Common myeloid progenitor, CD34-positive (primary cell): ENCODE measurements at regions not wholly inside any gene's neighbourhood (a gene's known extent, or its start where the extent isn't known, plus 50 kb on each side); places are given as distances from the start of the nearest gene placed in this dataset.

Source experiments
- CTCF ChIA-PET: fragments of 350-600 bp; sonication (Branson Sonifier 250); formaldehyde crosslinking; loops from one replicate; lab custom pipeline; 2021; ENCODE audit warnings: antibody characterized with exemption; lab: Charles Lee
- POLR2A ChIA-PET: fragments of 350-600 bp; sonication (Branson Sonifier 250); formaldehyde crosslinking; loops from one replicate; lab custom pipeline; 2021; ENCODE audit warnings: antibody characterized with exemption; lab: Charles Lee
- DNase-seq, 3 donors: peaks; one replicate each; pipeline versions ENCODE4 v3.0.0 to v3.0.0-alpha.2; 2013
- H3K27ac ChIP-seq, 2 experiments: 1 replicate in 1 of 2; 2 replicates in 1 of 2; pipeline ENCODE4 v1.7.0; 2013; ENCODE audit warnings: inconsistent platforms in 2 of 2, low read length in 2 of 2, mild to moderate bottlenecking in 2 of 2, low read depth in 1 of 2, moderate library complexity in 1 of 2; ENCODE audit not compliant: severe bottlenecking in 2 of 2, insufficient read depth in 1 of 2, poor library complexity in 1 of 2
- H3K27me3 ChIP-seq, 5 experiments: replicated peaks in 2 of 5; 1 replicate in 3 of 5; 2 replicates in 2 of 5; pipeline versions ENCODE4 v1.6.1 to v1.7.0; 2013; ENCODE audit warnings: low read length in 4 of 5, mild to moderate bottlenecking in 2 of 5, moderate library complexity in 2 of 5, inconsistent platforms in 1 of 5; ENCODE audit not compliant: insufficient read depth in 5 of 5, control insufficient read depth in 4 of 5
- H3K36me3 ChIP-seq, 4 experiments: 1 replicate in 2 of 4; 2 replicates in 2 of 4; pipeline versions ENCODE4 v1.6.1 to v1.7.0; 2013; ENCODE audit warnings: low read length in 3 of 4, control low read depth in 1 of 4, mild to moderate bottlenecking in 1 of 4; ENCODE audit not compliant: control insufficient read depth in 4 of 4, insufficient read depth in 4 of 4
- H3K4me1 ChIP-seq, 4 experiments: 1 replicate in 3 of 4; 2 replicates in 1 of 4; pipeline versions ENCODE4 v1.6.1 to v1.7.1; 2013; ENCODE audit warnings: low read length in 3 of 4, mild to moderate bottlenecking in 3 of 4, control low read depth in 1 of 4, inconsistent platforms in 1 of 4, moderate library complexity in 1 of 4; ENCODE audit not compliant: control insufficient read depth in 4 of 4, insufficient read depth in 4 of 4; ENCODE audit errors: control extremely low read depth in 1 of 4
- H3K4me3 ChIP-seq, 7 experiments: 1 replicate in 4 of 7; 2 replicates in 3 of 7; pipeline versions ENCODE4 v1.5.1 to v1.7.0; 2013; ENCODE audit warnings: mild to moderate bottlenecking in 7 of 7, low read length in 6 of 7, moderate library complexity in 6 of 7, inconsistent platforms in 2 of 7, low read depth in 2 of 7, control low read depth in 1 of 7; ENCODE audit not compliant: insufficient read depth in 4 of 7, control insufficient read depth in 1 of 7; ENCODE audit errors: extremely low read depth in 1 of 7
- H3K9me3 ChIP-seq, 5 experiments: 1 replicate in 4 of 5; 2 replicates in 1 of 5; pipeline versions ENCODE4 v1.6.1 to v1.7.1; 2013; ENCODE audit warnings: low read length in 4 of 5, mild to moderate bottlenecking in 2 of 5, inconsistent platforms in 1 of 5, low read depth in 1 of 5, moderate library complexity in 1 of 5; ENCODE audit not compliant: control insufficient read depth in 4 of 5, insufficient read depth in 2 of 5; ENCODE audit errors: control extremely low read depth in 1 of 5
- WGBS: methylation state at CpG from one replicate; pipeline ENCODE4 v1.1.5; 2013; ENCODE audit not compliant: insufficient coverage; 5-methylcytosine and 5-hydroxymethylcytosine counted together

DNA sequence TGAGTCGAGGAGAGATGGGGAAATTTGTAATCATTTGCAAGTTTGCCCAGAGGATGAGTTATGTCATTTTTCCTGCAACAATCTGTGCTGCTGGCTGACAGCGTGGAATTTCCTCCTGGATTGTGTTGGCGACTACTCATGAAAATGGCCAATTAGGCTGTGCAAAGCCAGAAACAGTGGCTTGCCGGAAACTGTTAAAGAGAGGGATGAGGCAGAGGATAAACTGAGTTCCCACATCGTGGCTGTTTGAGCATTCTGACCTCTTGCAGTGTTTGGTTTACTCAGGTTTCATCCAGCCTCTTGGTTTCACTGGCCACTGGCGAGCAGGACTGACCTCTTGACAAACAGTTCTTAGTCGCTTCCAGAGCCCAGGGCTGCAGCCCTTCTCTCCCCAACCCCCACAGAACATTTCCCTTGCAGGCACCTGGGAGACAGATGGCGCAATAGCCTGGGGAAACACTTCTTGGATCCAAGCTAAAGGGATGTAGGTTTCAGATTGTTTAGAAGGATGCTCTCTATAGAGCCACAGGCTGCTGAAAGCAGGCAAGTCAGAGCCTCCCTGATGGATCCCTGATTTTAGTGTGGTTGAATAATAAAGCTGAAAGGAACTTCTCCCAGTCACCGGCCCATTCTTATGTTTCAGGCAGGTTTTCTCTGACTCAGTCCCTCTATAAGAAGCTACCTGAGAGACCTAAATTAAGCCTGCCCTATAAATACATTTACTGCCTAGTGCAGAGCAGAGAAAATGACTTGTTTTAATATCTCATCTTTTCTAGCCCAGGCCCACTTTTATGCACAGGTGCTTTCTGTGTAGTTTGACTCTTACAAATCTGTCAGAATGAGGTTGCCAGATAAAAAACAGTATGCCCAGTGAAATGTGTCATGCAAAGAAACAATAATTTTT lies 92.8 kb upstream of the UBE2E1 start:
- 91% methylated on average over 6 of the region's 9 CpGs for WGBS
- no peak for DNase-seq
- Histone ChIP-seq H3K4me3 (no peak overlapping the region), H3K36me3 (no peaks in the 10 kb centered on the region), H3K4me1 (no peaks in the 10 kb centered on the region), H3K27ac (no peak overlapping the region), H3K9me3 (peaks cover 0 to 11% (median 0%) of the 10 kb centered on the region in 5 experiments), H3K27me3 (no peaks in the 10 kb centered on the region)
- ChIA-PET POLR2A (no interaction called here), CTCF (no interaction called here)

DNA sequence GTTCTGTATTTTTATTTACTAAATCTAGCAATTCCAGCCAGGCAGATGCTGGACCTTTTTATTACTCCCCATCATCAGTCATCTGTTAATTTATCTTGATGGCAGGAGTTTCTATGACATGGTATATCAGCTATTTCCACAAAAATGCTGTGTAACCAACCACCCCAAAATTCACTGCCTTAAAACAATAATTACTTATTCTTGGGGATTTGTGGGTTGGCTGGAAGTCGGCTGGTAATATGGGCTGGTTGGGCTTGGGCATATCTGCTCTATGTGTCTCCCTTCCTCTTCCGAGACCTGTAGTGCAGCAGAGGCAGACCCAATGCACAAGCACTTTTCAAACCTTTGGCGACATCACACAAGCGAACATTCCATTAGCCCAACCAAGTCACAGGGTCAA lies 92.1 kb upstream of the UBE2E1 start:
- CTCF ChIA-PET = no interaction called here
- POLR2A ChIA-PET = no interaction called here
- H3K4me1 ChIP-seq = no peaks in the 10 kb centered on the region

DNA sequence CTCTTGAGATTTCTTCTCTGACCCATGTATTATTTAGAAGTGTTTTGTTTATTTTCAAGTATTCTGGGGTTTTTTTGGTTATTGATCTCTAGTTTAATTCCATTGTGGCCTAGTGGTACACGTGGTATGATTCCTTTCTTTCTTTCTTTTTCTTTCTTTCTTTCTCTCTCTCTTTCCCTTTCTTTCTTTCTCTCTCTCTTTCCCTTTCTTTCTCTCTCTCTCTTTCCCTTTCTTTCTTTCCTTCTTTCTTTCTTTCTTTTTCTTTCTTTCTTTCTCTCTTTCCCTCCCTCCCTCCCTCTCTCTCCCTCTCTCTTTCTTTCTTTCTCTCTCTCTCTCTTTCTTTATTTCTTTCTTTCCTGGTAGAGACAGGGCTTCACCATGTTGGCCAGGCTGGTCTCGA lies 85.7 kb upstream of the UBE2E1 start:
- ChIA-PET CTCF (interaction anchor here (1.2 kb wide), 1 partner anchor 13 kb away, joined by 3 read pairs; no protein-coding TSS in a partner anchor), POLR2A (no interaction called here)
- WGBS = 100% methylated on average over 1 of the region's 2 CpGs

More for the DNA sequence above, 92.1 kb upstream of the UBE2E1 start:
- no CpG with 5 or more reads among the region's 4 CpGs for WGBS
- no peak for DNase-seq
- H3K27ac ChIP-seq = no peak overlapping the region
- no peak overlapping the region for H3K4me3 ChIP-seq
- H3K9me3 ChIP-seq = peaks cover 0 to 11% (median 1%) of the 10 kb centered on the region in 5 experiments
- no peaks in the 10 kb centered on the region for H3K27me3 ChIP-seq
- no peaks in the 10 kb centered on the region for H3K36me3 ChIP-seq

DNA sequence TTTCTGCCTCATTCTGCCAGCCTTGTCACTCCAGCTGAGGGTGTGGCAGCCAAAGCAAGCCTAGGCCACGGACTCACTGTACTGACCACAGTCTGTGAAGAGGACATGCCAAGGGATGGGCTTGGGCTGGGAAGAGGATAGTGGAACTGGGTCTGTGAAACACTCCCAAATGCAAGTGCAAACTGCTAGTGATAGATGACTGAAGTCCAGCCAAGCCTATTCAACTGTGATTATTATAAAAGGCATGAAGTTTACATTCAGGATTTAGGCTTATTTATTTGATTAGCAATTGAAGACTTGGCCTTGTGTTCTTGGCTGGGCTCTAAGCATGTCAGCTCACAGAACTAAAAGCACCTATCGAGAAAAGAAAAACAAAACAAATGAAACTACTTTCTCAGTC lies 84.9 kb upstream of the UBE2E1 start:
- no peak for DNase-seq
- 40% methylated on average over 1 of the region's 2 CpGs for whole genome bisulfite sequencing

More for the DNA sequence above, 85.7 kb upstream of the UBE2E1 start:
- Histone ChIP-seq H3K4me3 (no peak overlapping the region), H3K4me1 (peaks cover 0 to 6% (median 0%) of the 10 kb centered on the region in 4 experiments), H3K36me3 (no peaks in the 10 kb centered on the region), H3K27ac (no peak overlapping the region), H3K9me3 (peaks cover 0 to 11% (median 2%) of the 10 kb centered on the region in 5 experiments), H3K27me3 (no peaks in the 10 kb centered on the region)
- no peak for DNase-seq

DNA sequence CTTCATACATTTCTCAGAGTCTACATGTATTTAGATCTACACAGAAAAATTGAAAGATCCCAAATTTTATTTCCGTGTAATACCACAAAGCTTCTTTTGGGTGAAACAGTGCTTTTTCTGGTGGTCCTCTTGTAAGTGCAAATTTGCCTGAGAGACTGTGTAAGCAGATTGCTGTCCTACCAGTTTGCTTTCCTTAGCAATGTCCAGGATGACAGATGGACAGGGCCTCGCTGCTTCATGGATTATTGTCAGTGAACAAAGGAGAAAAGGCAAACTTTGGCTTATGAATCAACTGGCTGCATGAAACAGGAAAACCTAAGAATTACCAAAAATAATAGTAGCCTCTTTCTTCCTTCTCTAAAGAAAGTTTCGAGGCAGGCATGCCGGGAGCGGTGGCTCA lies 82.6 kb upstream of the UBE2E1 start:
- CTCF ChIA-PET = no interaction called here
- H3K36me3 ChIP-seq = no peaks in the 10 kb centered on the region
- no peaks in the 10 kb centered on the region for H3K27me3 ChIP-seq
- WGBS = 100% methylated on average over 2 of the region's 5 CpGs
- H3K27ac ChIP-seq = no peak overlapping the region
- peaks cover 0 to 11% (median 0%) of the 10 kb centered on the region in 5 experiments for H3K9me3 ChIP-seq
- POLR2A ChIA-PET = no interaction called here
- no peak for DNase-seq
- peaks cover 0 to 23% (median 4%) of the 10 kb centered on the region in 4 experiments for H3K4me1 ChIP-seq
- H3K4me3 ChIP-seq = no peak overlapping the region

More for the DNA sequence above, 84.9 kb upstream of the UBE2E1 start:
- peaks cover 0 to 6% (median 0%) of the 10 kb centered on the region in 4 experiments for H3K4me1 ChIP-seq
- no peaks in the 10 kb centered on the region for H3K27me3 ChIP-seq
- H3K4me3 ChIP-seq = no peak overlapping the region
- no peaks in the 10 kb centered on the region for H3K36me3 ChIP-seq
- ChIA-PET CTCF (no interaction called here), POLR2A (no interaction called here)
- no peak overlapping the region for H3K27ac ChIP-seq
- peaks cover 0 to 11% (median 1%) of the 10 kb centered on the region in 5 experiments for H3K9me3 ChIP-seq

DNA sequence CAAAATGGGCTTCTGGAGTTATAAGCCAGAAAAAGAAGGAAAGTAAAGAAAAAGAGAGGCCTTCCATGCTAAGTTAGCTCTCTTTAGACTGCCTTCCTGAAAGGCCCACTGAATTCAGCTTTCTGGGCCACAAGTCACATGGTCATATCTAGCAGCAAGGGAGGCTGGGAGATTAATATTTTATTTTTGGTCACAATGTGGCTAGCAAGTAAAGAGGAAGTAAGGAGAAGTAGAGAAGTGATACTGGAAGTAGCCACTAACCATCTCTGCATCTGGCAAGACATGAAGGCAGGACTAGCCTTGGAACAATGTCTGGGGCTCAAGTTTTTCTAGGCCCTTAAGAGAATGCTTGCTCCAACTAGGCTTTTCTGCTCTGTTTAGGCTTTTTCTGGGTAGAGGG lies 81.8 kb upstream of the UBE2E1 start:
- H3K9me3 ChIP-seq = peaks cover 0 to 11% (median 0%) of the 10 kb centered on the region in 5 experiments
- H3K36me3 ChIP-seq = no peaks in the 10 kb centered on the region
- H3K4me3 ChIP-seq = no peak overlapping the region
- ChIA-PET POLR2A (no interaction called here), CTCF (no interaction called here)
- peaks cover 0 to 27% (median 4%) of the 10 kb centered on the region in 4 experiments for H3K4me1 ChIP-seq
- H3K27me3 ChIP-seq = no peaks in the 10 kb centered on the region
- peak in 2 of 3 donors; percentile 35 to 40 for DNase-seq
- H3K27ac ChIP-seq = no peak overlapping the region
